Mesendoderm (in vitro differentiated cells): ENCODE measurements at regions not wholly inside any gene's neighbourhood (a gene's known extent, or its start where the extent isn't known, plus 50 kb on each side); places are given as distances from the start of the nearest gene placed in this dataset.
"Not testable (repeated sequence)": the region's sequence is repeated elsewhere in the genome, so short reads cannot be mapped to it uniquely, and the experiment has no call there.

Source experiments
- DNase-seq: peaks from one replicate; pipeline ENCODE4 v3.0.0; 2013
- H2AK5ac ChIP-seq: 2 replicates; pipeline ENCODE4 v1.6.1; 2013; ENCODE audit warnings: low read length, inconsistent platforms
- H2BK120ac ChIP-seq: 2 replicates; pipeline ENCODE4 v1.6.1; 2013; ENCODE audit warnings: low read depth, mild to moderate bottlenecking, low read length, moderate library complexity, mixed read lengths
- H2BK15ac ChIP-seq: replicated peaks from 2 replicates; pipeline ENCODE4 v1.6.1; 2013; ENCODE audit warnings: low read depth, mild to moderate bottlenecking, moderate library complexity
- H2BK5ac ChIP-seq: 2 replicates; pipeline ENCODE4 v1.6.1; 2013; ENCODE audit warnings: low read length, inconsistent platforms
- H3K18ac ChIP-seq: 2 replicates; pipeline ENCODE4 v1.6.1; 2013; ENCODE audit warnings: mild to moderate bottlenecking, low read length, mixed read lengths
- H3K23ac ChIP-seq: one replicate; pipeline ENCODE4 v1.6.1; 2013; ENCODE audit warnings: low read length
- H3K27ac ChIP-seq: 2 replicates; pipeline ENCODE4 v1.5.1; 2013; ENCODE audit warnings: low read depth, mild to moderate bottlenecking, inconsistent platforms, low read length, moderate library complexity
- H3K27me3 ChIP-seq: 2 replicates; pipeline ENCODE4 v1.6.1; 2013; ENCODE audit warnings: low read length, control low read depth, mild to moderate bottlenecking, inconsistent platforms; ENCODE audit not compliant: insufficient read depth, poor library complexity
- H3K36me3 ChIP-seq: 2 replicates; pipeline ENCODE4 v1.6.1; 2013; ENCODE audit warnings: low read length, inconsistent platforms; ENCODE audit not compliant: control insufficient read depth, insufficient read depth
- H3K4ac ChIP-seq: one replicate; pipeline ENCODE4 v1.6.1; 2013; ENCODE audit warnings: low read depth, mild to moderate bottlenecking, low read length, moderate library complexity
- H3K4me1 ChIP-seq: 2 replicates; pipeline ENCODE4 v1.6.1; 2013; ENCODE audit warnings: low read depth, low read length, inconsistent platforms; ENCODE audit not compliant: control insufficient read depth
- H3K4me2 ChIP-seq: 2 replicates; pipeline ENCODE4 v1.6.1; 2013; ENCODE audit warnings: low read length
- H3K4me3 ChIP-seq: 2 replicates; pipeline ENCODE4 v1.5.1; 2013; ENCODE audit warnings: mild to moderate bottlenecking, low read length
- H3K56ac ChIP-seq: one replicate; pipeline ENCODE4 v1.6.1; 2013; ENCODE audit warnings: low read length
- H3K79me1 ChIP-seq: 2 replicates; pipeline ENCODE4 v1.6.1; 2013; ENCODE audit warnings: low read length, inconsistent platforms
- H3K79me2 ChIP-seq: 2 replicates; pipeline ENCODE4 v1.6.1; 2013; ENCODE audit warnings: mild to moderate bottlenecking, low read length; ENCODE audit not compliant: control insufficient read depth, insufficient read depth
- H3K9ac ChIP-seq: 2 replicates; pipeline ENCODE4 v1.6.1; 2013; ENCODE audit warnings: low read length, inconsistent platforms
- H4K5ac ChIP-seq: one replicate; pipeline ENCODE4 v1.6.1; 2013; ENCODE audit warnings: low read length
- H4K8ac ChIP-seq: one replicate; pipeline ENCODE4 v1.6.1; 2013; ENCODE audit warnings: low read depth, mild to moderate bottlenecking, control low read depth, low read length, moderate library complexity
- WGBS: extraction: QIAGEN DNeasy Blood & Tissue Kit; methylation state at CpG from one replicate; pipeline ENCODE4 v1.1.7; 2013; ENCODE audit warnings: low lambda C conversion rate, missing lambda C conversion rate; ENCODE audit not compliant: insufficient coverage; ENCODE audit errors: extremely low coverage; 5-methylcytosine and 5-hydroxymethylcytosine counted together

DNA sequence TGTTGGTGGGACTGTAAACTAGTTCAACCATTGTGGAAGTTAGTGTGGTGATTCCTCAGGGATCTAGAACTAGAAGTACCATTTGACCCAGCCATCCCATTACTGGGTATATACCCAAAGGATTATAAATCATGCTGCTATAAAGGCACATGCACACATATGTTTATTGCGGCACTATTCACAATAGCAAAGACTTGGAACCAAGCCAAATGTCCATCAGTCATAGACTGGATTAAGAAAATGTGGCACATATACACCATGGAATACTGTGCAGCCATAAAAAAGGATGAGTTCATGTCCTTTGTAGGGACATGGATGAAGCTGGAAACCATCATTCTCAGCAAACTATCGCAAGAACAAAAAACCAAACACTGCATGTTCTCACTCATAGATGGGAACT lies 334.5 kb upstream of the SPRY2 start:
- not testable (repeated sequence) for H3K23ac ChIP-seq, H2BK120ac ChIP-seq, H3K27ac ChIP-seq, H3K4me1 ChIP-seq, H4K5ac ChIP-seq, H3K79me2 ChIP-seq, H2AK5ac ChIP-seq, H2BK5ac ChIP-seq, H4K8ac ChIP-seq, H3K9ac ChIP-seq, H3K79me1 ChIP-seq, H2BK15ac ChIP-seq, DNase-seq, H3K4ac ChIP-seq, H3K4me2 ChIP-seq, H3K56ac ChIP-seq, H3K4me3 ChIP-seq, H3K36me3 ChIP-seq, H3K18ac ChIP-seq, H3K27me3 ChIP-seq
- WGBS = no CpG with 5 or more reads among the region's 2 CpGs

GRCh38 chr13:80671773-80672172 lies 330.8 kb upstream of the SPRY2 start:
- WGBS = no CpG with 5 or more reads among the region's 7 CpGs
- Histone ChIP-seq H3K79me1 (no peaks in the 10 kb centered on the region), H3K56ac (no peak overlapping the region), H2BK15ac (no peak overlapping the region), H3K23ac (no peak overlapping the region), H2AK5ac (no peak overlapping the region), H3K27ac (no peak overlapping the region), H2BK5ac (no peak overlapping the region), H2BK120ac (no peak overlapping the region), H3K18ac (no peak overlapping the region), H3K4me2 (no peak overlapping the region), H3K4ac (no peak overlapping the region), H4K8ac (no peak overlapping the region), H3K79me2 (no peaks in the 10 kb centered on the region), H3K27me3 (no peaks in the 10 kb centered on the region), H4K5ac (no peak overlapping the region), H3K9ac (no peak overlapping the region), H3K36me3 (no peaks in the 10 kb centered on the region), H3K4me1 (no peaks in the 10 kb centered on the region), H3K4me3 (no peak overlapping the region)
- no peak for DNase-seq

DNA sequence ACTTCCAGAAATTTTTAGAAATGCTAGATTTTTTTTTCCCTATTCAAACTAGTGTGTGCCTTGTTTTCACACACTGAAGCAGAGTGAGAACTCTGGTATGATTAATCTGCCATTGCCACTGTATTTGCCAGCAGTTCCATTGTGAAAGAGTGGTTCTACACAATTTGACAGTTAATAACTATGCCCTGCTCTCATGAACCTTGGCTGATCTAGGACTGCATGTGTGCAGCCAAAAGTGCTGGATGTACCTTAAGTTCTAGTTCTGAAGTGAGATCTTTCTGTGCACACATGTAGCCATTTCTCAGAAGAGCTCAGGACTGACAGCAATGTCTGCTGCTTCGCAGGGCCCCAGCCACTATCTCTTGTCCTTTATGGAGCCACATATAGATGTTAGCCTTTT lies 328.2 kb upstream of the SPRY2 start:
- Histone ChIP-seq H4K8ac (no peak overlapping the region), H3K4me2 (no peak overlapping the region), H3K56ac (no peak overlapping the region), H2BK120ac (no peak overlapping the region), H3K9ac (no peak overlapping the region), H3K4ac (no peak overlapping the region), H2AK5ac (no peak overlapping the region), H3K23ac (no peak overlapping the region), H3K27me3 (no peaks in the 10 kb centered on the region), H3K18ac (no peak overlapping the region), H2BK5ac (no peak overlapping the region), H3K27ac (no peak overlapping the region), H2BK15ac (no peak overlapping the region), H3K4me1 (no peaks in the 10 kb centered on the region), H4K5ac (no peak overlapping the region), H3K36me3 (no peaks in the 10 kb centered on the region), H3K79me1 (no peaks in the 10 kb centered on the region), H3K79me2 (no peaks in the 10 kb centered on the region), H3K4me3 (no peak overlapping the region)
- no peak for DNase-seq
- no CpG with 5 or more reads among the region's 1 CpG for WGBS

- Histone ChIP-seq H3K4me2 (no peak overlapping the region), H3K4ac (no peak overlapping the region), H2BK5ac (no peak overlapping the region), H3K27ac (no peak overlapping the region), H3K79me1 (no peaks in the 10 kb centered on the region), H2BK15ac (no peak overlapping the region), H2AK5ac (no peak overlapping the region), H3K36me3 (no peaks in the 10 kb centered on the region), H3K4me3 (no peak overlapping the region), H3K18ac (no peak overlapping the region), H4K5ac (no peak overlapping the region), H3K23ac (no peak overlapping the region), H4K8ac (no peak overlapping the region), H2BK120ac (no peak overlapping the region), H3K56ac (no peak overlapping the region), H3K4me1 (no peaks in the 10 kb centered on the region), H3K79me2 (no peaks in the 10 kb centered on the region), H3K27me3 (no peaks in the 10 kb centered on the region), H3K9ac (no peak overlapping the region)
- no peak for DNase-seq
- WGBS = no CpG with 5 or more reads among the region's 2 CpGs
Observed at GRCh38 chr13:80668452-80668851, 327.5 kb upstream of the SPRY2 start.

DNA sequence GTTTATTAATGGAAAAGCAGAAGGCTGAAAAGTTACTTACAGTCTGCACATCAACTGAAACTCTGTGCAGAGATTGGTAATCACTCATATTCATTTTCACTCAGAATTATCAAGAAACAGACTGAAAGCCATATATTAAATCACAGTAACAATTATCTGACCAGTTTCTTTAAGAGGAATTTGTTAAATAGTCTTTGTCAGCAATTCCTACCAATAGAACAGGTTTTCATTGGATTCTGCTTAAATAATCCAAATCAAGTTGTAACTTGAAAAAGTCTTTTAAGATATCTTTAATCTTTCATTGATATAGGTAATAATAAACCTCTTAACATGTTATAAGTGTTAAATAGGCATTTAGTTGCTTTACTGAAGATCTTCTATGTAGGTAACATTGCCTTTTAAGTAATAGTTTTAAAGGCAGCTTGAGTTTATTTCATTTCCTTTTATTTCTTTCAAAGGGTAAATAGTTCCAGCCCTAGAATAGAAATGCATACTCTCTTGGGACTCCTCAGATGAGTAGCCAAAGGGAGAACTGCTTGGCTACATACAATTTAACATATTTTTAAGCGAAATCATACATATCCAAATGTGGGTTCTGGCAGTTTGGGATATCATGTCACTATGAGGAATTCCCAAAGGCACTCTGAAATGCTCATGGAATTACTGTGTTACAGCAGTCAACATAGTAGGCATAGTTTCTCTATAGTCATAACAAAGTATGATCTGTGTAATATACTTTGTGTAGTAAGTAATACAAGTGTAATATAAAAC lies 326.0 kb upstream of the SPRY2 start:
- H3K56ac ChIP-seq = no peak overlapping the region
- no peak overlapping the region for H2AK5ac ChIP-seq
- no peak overlapping the region for H3K4me2 ChIP-seq
- H3K36me3 ChIP-seq = no peaks in the 10 kb centered on the region
- H3K79me2 ChIP-seq = no peaks in the 10 kb centered on the region
- H4K8ac ChIP-seq = no peak overlapping the region
- no peaks in the 10 kb centered on the region for H3K27me3 ChIP-seq
- no peak overlapping the region for H3K9ac ChIP-seq
- no peak overlapping the region for H3K23ac ChIP-seq
- no peak overlapping the region for H2BK120ac ChIP-seq
- H4K5ac ChIP-seq = no peak overlapping the region
- no peak overlapping the region for H2BK15ac ChIP-seq
- no peak overlapping the region for H3K4ac ChIP-seq
- H3K18ac ChIP-seq = no peak overlapping the region
- no peaks in the 10 kb centered on the region for H3K79me1 ChIP-seq
- no peak overlapping the region for H3K4me3 ChIP-seq
- H3K4me1 ChIP-seq = no peaks in the 10 kb centered on the region
- H2BK5ac ChIP-seq = no peak overlapping the region
- no peak overlapping the region for H3K27ac ChIP-seq
- no peak for DNase-seq
- WGBS = no CpG with 5 or more reads among the region's 1 CpG

- no peaks in the 10 kb centered on the region for H3K27me3 ChIP-seq
- no peak overlapping the region for H3K23ac ChIP-seq
- no peak overlapping the region for H3K4me3 ChIP-seq
- no CpG with 5 or more reads among the region's 3 CpGs for WGBS
- no peaks in the 10 kb centered on the region for H3K4me1 ChIP-seq
- DNase-seq = peak; percentile 61
- H4K5ac ChIP-seq = no peak overlapping the region
- no peak overlapping the region for H2AK5ac ChIP-seq
- no peak overlapping the region for H3K9ac ChIP-seq
- no peak overlapping the region for H3K27ac ChIP-seq
- no peak overlapping the region for H4K8ac ChIP-seq
- no peak overlapping the region for H3K56ac ChIP-seq
- no peaks in the 10 kb centered on the region for H3K79me2 ChIP-seq
- no peak overlapping the region for H3K18ac ChIP-seq
- H2BK15ac ChIP-seq = no peak overlapping the region
- peak overlapping the region; percentile 75 for H3K4ac ChIP-seq
- no peak overlapping the region for H3K4me2 ChIP-seq
- no peaks in the 10 kb centered on the region for H3K36me3 ChIP-seq
- no peak overlapping the region for H2BK5ac ChIP-seq
- H3K79me1 ChIP-seq = no peaks in the 10 kb centered on the region
- no peak overlapping the region for H2BK120ac ChIP-seq
Observed at GRCh38 chr13:80665792-80666333, 324.9 kb upstream of the SPRY2 start.
